ENCODE measurements at regions not wholly inside any gene's neighbourhood (a gene's known extent, or its start where the extent isn't known, plus 50 kb on each side); places are given as distances from the start of the nearest gene placed in this dataset.

DNA sequence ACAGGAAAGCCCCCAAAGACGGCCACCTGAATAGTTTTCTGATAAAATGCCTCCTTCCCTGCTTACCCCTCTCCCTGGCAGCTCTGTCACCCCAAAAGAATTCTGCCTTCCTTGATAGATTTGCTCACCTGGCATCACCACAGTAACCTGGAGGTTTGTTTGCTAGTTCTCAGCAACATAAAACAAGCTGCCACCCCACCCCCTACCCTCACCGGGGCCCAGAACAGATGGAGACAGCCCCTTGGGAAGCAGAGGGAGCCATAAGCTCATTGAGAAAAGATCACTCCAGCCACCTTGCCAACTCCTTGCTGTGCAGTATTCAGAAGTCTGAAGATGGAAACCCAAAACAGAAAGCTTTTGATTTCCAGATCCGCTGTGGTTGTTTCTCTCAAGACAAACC, 108.6 kb downstream of the DHX15 start (continued):
- no peak for TF ChIP-seq ASH2L (IDR thresholded peaks at IDR 0.05; ENCODE audit: low read length)
- no peak for TF ChIP-seq TCF12 (IDR thresholded peaks at IDR 0.05; ENCODE audit: low read depth, low read length)
- TF ChIP-seq POLR2AphosphoS5 (IDR thresholded peaks at IDR 0.05; ENCODE audit: low read depth, low read length) = no peak
